ENCODE measurements at regions not wholly inside any gene's neighbourhood (a gene's known extent, or its start where the extent isn't known, plus 50 kb on each side); places are given as distances from the start of the nearest gene placed in this dataset.

DNA sequence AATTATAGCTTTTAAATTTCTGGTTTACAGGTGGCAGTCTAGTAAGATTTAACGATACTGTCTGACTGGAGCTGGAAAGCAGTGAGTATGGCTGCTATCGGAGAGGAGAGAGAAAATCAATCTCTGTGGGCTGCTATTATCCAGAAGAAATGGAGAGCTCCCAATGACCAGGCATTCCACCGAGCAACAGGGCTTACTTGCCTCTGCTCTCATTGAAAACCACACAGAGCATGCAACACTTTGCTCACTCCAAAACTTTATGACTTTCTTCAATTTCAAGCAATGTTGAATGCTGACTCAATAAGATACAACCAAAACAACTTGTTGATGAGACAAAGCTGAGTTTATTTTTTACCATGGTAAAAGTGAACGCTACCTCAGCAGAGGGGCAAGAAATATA lies 337.0 kb upstream of the NCAM2 start:
- TF ChIP-seq EZH2 (IDR thresholded peaks at IDR 0.05; ENCODE audit: insufficient read depth, poor library complexity, severe bottlenecking) (no peak), EZH2phosphoT487 (IDR thresholded peaks at IDR 0.05; ENCODE audit: insufficient read depth, low read depth) (no peak)
